IPS-NIHi7 (cell line): ENCODE measurements at regions not wholly inside any gene's neighbourhood (a gene's known extent, or its start where the extent isn't known, plus 50 kb on each side); places are given as distances from the start of the nearest gene placed in this dataset.
"Not testable (repeated sequence)": the region's sequence is repeated elsewhere in the genome, so short reads cannot be mapped to it uniquely, and the experiment has no call there.

Experiments
- DNase-seq: peaks from one replicate; pipeline ENCODE4 v3.0.0; 2012; ENCODE audit warnings: mixed read lengths; ENCODE audit errors: extremely low spot score

DNA sequence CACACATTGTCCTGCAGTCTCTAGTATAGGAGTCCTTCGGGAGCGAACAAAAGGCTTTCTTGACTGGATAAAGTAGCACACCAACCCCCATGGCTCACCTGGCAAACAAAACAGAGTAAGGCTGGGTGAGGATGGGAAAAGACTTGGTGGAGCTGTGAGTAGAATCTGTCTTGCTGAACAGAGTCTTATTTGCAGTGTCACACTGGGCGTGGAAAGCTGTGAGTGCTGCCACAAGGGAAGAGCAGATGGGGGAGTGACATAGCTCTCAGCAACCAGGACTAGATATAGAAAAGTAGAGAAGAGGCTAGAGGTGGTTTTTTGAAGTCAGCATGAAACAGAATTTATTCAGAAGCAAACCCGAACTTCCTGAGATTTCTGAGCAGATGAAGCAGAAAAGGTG, 137.2 kb upstream of the ESX1 start:
- DNase-seq: no peak

DNA sequence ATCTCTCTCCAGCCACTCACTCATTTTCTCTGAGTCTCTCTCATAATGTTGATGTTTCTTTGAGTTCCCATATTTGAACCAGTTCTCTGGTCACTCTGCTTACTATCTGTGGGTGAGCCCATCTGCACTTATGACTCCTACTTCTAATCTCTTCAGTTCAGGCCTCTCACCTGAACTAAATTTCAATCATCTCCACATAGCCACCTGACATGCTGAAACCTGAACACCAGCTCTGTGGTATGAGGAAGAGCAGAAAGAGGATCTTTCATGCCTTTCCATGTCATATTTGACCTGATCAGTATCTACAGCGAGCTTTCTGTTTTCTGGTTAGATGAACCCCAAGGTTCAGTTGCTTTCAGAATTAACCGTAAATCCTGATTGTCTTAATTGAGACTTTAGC, 122.2 kb upstream of the ESX1 start:
- DNase-seq: no peak

DNA sequence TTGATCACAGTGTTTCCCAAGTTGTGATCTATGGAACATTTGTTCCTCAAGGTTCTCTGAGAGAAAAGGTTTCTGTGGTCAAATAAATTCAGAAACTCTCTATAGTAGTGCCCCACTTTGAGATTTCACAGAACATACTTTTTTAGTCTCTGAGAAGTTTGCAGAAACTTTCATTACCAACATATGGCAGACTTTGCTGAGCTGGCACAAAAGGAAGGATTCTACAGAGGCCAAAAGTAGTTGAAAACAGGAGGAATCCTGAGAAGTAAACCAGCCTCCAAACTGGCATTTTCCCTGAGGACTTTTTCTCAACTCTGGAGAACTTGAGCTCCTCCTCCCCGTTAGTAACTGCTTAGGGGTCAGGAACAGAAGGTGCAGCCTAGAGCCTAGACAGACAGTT, 117.8 kb upstream of the ESX1 start:
- DNase-seq: no peak

DNA sequence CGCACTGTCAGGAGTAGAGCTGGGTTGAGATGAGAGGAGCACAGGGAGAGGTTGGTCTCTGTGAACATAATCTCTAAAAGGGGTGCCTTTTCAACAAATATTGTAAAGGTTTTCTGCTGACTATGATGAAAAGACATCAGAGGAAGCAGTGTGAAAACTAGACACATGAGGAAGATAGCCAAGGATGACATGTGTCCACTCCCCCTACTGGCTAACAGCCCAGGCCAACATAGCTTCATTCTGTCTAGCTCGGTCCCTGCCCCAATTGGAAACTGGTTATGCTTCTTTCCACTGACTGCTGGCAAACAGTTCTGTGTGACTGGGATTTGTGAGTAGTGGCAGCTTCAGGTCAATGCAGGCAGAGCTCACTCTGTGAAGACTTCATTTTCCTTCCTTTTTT, 115.4 kb upstream of the ESX1 start:
- peak; percentile 70 for DNase-seq

DNA sequence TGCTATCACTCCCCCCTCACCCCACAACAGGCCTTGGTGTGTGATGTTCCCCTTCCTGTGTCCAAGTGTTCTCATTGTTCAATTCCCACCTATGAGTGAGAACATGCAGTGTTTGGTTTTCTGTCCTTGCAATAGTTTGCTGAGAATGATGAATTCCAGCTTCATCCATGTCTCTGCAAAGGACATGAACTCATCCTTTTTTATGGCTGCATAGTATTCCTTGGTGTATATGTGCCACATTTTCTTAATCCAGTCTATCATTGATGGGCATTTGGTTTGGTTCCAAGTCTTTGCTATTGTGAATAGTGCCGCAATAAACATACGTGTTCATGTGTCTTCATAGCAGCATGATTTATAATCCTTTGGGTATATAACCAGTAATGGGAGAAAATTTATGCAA, 106.0 kb upstream of the ESX1 start:
- DNase-seq: not testable (repeated sequence)

DNA sequence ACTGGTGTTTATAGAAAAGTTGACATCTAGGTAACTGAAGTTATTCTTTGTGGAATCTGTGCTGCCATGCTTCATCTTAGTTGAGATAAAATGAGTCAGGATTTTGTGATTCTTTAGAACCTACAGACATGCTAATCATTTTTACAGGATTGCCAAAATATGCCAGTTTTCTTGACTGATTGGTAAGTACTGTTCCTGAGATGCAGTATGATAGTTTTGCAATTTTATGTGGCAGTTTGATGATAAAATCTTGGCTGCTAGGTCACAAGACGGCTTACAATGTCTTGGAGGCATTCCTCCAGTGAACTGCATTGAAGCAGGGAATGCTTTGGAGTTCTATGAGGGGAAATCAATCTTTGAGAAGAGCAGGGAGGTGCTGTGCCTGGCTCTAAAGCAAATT, 104.4 kb upstream of the ESX1 start:
- DNase-seq: no peak

DNA sequence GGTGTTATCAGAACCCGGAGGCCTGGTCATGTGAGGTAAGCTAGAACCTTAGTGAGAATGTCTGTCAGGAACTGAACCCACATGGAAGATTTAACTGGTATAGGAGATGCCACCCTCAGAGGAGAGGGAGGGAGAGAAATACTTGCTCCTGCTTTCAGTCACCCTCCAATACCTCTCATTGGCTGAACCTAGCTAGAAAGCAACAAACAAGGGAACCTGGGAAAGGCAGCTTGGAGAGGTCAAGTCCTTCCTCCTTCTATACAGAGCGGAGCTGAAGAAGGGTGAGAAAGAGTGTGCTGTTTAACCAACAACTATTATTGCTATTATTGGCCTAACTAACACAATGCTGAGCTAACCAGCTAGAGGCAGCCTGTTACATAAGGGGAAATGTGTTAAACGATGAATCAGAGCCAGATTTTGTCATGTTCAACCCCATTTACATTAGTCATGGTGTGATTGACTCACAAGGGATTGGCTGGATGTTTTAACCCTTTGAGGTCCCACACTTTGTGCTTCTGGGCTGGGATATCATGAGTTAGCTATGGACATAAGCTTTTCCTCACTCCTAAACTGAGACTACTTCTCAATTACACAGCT, 96.5 kb upstream of the ESX1 start:
- peak; percentile 18 for DNase-seq

DNA sequence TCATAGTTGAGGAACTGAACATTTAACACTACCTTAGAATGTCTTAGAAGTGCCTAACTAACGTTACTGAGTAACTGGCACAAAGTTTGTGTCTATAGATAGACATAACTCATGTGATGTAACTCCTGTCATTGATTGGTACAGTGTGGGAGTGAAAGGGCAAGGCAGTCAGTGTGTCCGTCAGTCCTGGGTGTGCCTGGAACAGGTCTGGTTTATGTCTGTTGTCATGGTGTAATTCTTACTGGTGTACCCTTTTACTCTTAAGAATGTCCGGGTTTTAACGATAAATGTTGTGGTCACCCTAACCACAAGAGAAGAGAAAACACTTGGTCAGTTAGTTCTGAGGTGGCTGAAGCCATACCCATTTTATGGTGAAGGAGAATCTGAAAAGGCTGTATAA, 93.1 kb upstream of the ESX1 start:
- no peak for DNase-seq

DNA sequence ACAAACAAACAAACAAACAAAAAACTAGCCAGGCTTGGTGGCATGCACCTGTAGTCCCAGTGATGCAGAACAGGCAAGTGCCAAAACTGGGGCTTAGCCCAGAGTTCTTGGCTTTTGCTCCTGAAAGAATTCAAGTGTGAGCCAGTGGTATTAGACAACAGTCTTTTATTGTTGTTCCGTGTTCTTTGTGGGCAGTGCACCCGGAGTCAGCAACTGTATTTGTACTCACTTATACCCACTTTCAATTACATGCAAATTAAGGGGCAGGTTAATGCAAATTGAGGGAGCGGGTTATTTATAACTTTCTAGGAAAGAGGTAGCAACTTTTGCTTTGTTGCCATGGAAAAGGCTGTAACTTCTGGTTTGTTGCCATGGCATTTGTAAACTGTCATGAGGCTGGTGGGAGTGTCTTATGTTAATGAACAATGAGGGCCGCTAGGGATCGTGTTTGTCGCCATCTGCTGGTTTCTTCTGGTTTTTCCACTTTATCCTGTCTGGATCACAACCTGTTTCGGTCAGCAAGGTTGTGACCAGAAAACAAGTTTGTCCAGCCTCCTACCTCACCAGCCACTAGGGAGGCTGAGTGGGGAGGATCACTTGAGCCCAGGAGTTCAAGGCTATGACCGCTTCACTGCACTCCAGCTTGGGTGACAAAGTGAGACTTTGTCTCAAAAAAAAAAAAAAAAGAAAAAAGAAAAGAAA, 88.8 kb upstream of the ESX1 start:
- peak; percentile 71 for DNase-seq

DNA sequence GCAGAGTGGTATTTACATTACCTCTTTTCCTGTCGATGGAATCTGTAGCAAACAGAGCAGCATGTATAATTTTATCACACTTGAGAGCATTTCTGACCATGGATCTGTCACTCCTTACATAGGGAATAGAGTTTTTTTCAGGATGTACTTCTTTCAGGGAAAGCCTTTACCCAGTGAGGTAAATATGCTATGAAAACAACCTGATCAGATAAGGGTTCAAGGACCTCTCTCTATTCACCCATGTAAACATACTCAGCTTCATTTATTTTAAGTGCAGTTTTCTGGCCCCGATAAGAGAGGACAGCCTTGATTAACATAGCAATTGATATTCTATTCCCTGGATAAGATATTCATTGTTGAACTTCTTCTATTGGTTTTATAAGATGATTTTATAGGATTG, 87.3 kb upstream of the ESX1 start:
- DNase-seq: no peak

DNA sequence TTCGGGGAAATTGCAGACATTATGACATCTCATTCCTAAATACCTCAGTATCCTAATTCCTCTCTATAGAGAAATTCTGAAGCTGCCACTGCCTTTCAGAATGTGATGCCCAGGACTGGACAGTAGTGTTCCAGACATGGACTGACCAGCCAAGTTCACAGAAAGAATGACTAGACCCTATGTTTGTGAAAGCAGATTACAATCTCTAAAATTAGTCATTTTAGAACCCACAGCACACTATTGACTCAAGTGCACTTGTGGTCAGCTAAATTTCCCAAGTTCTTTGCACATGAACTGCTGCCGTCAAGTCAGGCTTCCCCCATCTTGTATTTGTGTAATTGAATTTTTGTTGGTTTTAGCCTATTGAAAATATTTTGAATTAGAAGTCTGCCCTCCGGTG, 81.0 kb upstream of the ESX1 start:
- no peak for DNase-seq

DNA sequence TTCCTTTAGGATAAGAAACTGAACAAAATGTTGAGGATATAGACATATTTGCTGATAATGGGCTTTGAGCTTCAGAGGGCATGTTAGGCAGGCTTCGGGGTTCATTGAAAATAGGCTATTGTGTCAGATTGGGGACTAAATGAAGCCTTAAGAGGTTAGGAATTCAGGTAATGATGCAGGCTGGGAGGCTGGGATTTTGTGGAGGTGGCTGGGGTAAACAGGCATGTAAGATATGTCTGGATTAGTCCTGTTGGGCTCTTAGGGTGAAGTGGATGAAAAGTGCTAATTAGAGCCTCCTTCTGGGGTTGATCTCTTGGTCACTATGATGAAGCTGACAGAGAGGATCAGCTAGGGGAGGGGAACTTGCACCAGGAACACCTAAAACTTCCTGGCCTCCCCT, 80.2 kb upstream of the ESX1 start:
- no peak for DNase-seq

DNA sequence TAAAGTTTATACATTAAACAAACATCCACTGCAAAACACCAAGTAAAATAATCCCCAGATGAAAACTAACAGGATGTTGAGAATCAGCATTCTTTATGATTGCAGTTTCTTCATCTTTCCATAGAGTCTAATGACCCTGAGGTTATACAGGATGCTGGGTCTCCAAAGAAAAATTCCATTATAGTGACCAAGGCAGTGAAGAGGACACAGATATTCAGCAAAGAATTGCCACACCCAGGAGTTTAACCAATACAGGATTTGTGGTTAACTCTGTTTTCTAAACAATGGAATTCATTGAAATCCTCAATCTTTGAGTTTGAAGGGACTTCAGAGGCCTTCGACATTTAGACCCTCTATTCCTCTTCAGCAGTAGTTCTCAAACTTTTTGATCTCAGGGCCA, 76.2 kb upstream of the ESX1 start:
- DNase-seq: no peak

DNA sequence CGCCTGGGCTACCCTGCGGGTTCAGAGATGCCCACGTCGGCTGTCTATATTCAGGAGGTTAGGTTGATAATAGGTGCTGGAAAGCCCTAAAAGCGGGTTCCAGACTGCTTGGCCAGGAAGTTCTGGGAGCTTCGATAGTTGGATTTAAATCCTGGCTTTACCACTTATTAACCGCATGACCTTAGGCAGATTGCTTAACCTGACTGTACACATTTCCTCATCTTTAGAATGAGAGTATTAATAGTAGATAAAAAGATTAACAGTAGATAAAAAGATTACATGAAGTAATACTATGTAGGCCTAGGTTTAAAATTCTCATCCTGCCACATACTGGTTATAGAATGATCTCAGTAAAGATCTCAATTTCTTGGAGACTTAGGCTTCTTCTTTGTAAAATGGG, 75.0 kb upstream of the ESX1 start:
- no peak for DNase-seq

DNA sequence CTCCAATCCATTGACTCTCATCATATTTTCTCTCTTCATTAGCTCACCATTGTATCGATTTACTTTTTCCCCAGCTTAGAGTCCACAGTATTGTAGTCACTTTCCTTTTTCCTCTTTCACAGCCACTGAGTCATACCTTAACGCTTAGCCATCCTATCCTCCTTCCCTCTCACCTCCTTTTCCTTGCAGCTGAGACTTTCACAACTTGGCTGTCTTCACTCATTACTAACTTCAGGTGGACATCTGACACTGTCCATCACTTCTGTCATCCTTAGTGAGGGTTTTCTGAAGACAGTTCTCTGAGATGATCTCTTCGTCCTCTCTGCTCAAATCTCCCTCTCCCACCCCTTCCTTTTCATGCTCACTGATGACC, 70.5 kb upstream of the ESX1 start:
- DNase-seq: no peak

DNA sequence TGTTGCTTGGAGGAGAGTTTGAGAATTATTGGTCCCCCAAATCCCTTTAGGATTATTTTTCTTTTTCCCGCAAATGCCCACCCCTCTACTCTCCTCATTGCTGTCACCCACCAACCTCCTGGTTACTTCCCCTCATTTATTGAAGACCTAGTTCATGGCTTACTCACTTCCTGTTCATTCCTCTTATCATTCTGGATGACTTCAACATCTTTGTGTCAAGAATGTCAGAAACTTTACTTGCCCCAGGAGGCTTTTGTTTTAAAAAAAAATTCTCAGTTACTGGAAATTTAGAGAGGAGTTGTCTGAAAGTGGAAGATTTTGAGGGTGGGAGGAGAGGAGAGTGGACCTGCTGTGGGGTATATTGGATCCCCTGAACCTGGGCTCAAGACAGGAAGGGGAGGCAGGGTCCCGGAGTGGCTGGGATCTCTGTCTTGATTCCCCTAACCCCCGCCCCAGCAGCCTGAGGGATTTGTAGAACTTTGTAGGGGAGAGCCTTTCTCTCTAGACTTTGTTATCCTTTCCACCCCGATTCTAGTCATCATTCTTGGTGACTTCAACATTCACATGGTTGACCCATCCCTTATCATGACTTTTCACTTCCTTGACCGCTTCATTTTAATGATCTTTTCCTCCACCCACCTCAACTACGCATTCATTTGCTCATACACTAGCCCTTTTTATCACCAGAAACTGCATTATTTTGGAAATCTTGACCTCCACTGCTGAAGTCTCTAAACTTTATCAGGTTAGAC, 69.9 kb upstream of the ESX1 start:
- no peak for DNase-seq

DNA sequence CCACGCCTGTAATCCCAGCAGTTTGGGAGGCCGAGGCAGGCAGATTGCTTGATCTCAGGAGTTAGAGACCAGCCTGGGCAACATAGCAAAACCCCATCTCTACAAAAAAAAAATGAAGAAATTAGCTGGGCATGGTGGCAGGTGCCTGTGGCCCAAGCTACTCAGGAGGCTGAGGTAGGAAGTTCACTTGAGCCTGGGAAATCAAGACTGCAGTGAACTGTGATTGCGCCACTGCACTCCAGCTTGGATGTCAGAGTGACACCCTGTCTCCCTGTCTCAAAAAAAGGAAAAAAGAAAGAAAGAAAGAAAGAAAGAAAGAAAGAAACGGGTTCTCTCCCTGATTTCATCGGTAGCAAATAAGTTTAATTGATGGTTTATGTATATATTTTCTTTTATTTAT, 64.6 kb upstream of the ESX1 start:
- no peak for DNase-seq

DNA sequence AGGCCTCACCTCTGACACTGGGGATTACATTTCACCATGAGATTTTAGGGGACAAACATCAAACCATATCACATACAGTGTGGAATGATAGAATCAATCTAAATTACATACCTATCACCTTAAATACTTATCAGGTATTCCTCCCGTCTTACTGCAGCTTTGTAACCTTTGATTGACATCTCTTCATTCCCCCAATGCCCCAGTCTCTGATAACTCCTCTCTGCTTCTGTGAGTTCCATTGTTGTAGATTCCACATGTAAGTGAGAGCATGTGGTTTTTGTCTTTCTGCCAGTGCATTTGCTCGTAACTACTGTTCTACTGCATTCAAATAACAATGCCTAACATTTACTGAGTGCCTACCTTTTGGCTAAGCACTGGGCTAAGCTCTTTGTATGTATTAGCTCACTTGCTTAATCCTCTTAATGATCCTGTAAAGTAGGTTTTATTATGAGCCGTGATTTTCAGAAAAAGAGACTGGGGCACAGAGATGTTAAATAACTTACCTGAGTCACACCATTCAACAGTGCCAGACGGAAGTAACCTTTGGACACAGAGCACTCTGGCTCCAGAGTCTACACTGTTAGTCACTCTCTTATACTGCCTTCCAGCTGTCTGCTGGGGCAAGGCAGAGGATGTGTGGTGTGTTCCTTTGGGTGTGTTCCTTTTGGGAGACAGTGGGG, 63.7 kb upstream of the ESX1 start:
- no peak for DNase-seq

DNA sequence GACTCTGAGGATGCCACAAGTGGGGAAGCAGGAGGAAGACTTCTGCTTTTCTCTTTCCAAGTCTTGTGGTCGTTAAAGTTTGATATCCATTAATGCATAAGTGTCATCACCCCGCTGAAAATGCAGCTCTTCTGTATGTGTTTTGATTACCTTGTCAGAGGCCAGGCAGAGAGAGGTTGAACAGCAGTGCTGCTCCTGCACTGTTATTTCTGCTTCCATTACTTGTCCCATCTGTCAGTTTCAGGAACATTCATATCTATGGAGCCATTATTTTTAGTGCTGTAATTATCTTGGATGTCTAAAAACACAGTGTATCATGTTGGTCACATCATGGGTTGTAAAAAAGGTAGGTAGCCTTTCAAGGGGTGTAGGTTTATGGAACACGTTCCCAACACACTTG, 62.0 kb upstream of the ESX1 start:
- DNase-seq: no peak

DNA sequence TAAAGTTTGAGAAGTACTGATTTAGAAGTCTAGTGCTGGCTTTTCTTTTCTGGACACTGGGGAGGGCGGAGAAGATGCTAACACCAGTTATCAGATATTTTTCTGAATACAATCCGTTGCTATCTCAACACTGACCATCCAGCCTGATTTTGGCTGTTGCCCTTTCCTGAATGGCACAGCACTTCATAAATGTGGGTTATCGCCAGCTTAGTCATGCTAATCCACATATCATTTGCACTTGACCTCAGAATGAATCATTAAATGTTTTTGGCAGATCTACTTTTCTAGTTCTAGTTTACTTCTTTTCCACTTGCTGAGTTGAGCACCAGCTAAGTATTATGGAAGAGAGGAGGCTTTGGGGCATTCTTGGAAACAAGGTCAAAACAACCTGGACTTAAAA, 60.8 kb upstream of the ESX1 start:
- DNase-seq: no peak

DNA sequence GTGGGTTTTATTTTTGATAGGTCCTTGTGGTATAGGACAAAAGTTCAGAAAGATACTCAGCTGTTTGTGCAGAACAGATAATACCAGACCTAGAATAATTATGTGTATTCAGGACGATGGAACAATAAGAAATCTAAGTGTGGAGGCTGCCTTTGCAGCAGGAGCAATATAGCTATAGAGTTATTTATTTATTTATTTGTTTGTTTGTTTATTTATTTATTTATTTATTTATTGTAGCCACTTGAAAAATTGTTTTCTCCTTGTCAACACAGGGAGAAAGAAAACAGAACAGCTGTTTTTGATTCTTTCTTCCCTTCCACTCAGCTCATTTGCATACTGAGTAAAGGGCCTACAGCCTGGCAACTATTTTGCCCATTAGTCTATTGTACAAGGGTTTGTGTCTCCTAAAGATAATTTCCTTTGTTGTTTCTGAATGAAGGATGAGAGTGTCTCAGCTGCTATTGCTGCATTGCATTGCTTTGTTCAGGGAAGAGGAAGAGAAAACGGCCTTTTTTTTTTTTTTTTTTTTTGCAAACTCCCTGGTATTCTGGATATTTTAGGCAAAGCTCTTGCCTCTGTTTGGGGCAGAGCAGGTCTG, 56.0 kb upstream of the ESX1 start:
- no peak for DNase-seq

DNA sequence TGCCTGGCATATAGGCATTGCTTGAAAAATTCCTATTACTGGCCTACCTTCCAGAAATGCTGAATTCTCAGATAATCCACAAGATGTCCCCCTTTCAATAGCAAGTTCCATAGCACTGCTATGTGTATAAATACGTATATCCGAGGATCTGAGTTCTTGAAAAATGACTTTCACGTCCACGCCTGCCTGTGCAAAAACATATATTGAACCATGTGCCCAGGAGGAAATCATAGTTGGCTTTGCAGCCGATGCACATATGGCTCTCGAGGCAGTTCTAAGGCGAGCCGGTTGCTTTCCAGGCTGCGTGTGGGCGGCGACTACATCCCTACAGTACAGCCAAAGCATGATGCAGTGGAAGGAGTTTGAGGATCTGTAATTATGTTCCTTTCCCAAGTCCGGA, 55.4 kb upstream of the ESX1 start:
- no peak for DNase-seq
